ENCODE measurements at regions not wholly inside any gene's neighbourhood (a gene's known extent, or its start where the extent isn't known, plus 50 kb on each side); places are given as distances from the start of the nearest gene placed in this dataset.

DNA sequence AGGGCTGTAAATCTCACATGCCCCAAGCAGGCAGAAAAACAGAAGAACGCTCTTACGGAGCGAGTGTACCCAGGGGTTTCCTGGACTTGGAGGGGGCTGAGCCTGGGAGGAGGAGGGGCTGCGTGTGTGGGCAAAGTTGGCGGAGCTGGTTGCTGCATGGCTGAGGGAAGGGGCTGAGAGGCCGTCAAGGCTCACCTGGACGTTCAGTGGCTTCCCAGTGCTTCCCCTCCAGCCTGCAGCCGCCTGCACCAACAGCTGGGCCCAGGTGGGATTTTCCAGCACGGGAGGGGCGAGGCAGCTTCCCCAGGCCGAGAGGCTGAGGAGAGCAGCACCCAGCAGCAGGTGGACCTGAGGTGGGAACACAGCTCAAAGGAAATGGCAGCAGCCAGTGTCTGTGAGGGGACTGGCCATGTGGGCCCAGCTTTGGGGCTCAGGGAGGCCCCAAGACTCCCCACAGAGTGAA is 70.6 kb upstream of the CTDP1 start:
- CTCF ChIA-PET (ENCODE audit: unreplicated experiment) = no interaction called here
- DNase-seq (ENCODE audit: low spot score) = no peak
- Histone ChIP-seq H4K20me1 (ENCODE audit: insufficient read depth, low read length) (no peaks in the 10 kb centered on the region), H3K4me2 (ENCODE audit: low read length) (no peak overlapping the region), H3K79me2 (ENCODE audit: insufficient read depth, low read depth, low read length) (no peaks in the 10 kb centered on the region), H3K9me3 (ENCODE audit: low read length) (no peaks in the 10 kb centered on the region), H3K27ac (ENCODE audit: low read depth, low read length, poor library complexity, severe bottlenecking) (no peak overlapping the region), H3K9me2 (ENCODE audit: insufficient read depth, low read length) (no peaks in the 10 kb centered on the region), H3K36me3 (ENCODE audit: insufficient read depth, low read length) (no peaks in the 10 kb centered on the region), H3K4me3 (ENCODE audit: low read depth, low read length, poor library complexity, severe bottlenecking) (no peak overlapping the region), H3K4me1 (ENCODE audit: insufficient read depth, low read length, poor library complexity, severe bottlenecking) (no peaks in the 10 kb centered on the region), H2AFZ (ENCODE audit: low read length) (no peak overlapping the region)
- POLR2A ChIA-PET = no interaction called here
- intact Hi-C loops (cut with micrococcal nuclease; ENCODE audit: unreplicated experiment) = no loop called here
- TF ChIP-seq CTCF (conservative IDR thresholded peaks at IDR 0.05; ENCODE audit: low read length) (no peak), EZH2phosphoT487 (IDR thresholded peaks at IDR 0.05; ENCODE audit: borderline replicate concordance, low read depth, low read length) (no peak)
- no TSS peak for BruUV-seq (replicated peaks)

DNA sequence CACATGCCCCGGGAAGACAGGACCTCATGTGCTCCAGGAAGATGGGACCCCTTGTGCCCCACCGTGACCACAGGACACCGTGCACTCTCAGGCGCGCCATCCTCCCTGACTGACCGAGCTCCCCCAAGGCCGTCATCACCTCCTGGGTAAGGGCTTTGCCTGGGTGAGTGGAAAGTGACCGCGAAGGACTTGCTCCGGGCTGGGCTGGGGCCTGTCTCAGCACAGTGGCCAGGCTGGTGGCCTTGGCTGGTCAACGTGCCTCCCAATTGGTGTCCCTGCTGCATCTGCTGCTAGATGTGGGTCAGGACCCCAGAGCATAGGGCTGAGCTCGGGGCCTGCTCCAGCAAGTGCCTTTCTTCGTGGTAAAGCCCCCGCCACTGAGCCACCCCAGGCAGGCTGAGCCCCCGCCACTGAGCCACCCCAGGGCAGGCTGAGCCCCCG is 69.7 kb upstream of the CTDP1 start:
- no peaks in the 10 kb centered on the region for H3K4me1 ChIP-seq (ENCODE audit: insufficient read depth, low read length, poor library complexity, severe bottlenecking)
- H3K27ac ChIP-seq (ENCODE audit: low read depth, low read length, poor library complexity, severe bottlenecking) = no peak overlapping the region
- no peaks in the 10 kb centered on the region for H3K79me2 ChIP-seq (ENCODE audit: insufficient read depth, low read depth, low read length)
- CTCF ChIA-PET (ENCODE audit: unreplicated experiment) = no interaction called here
- DNase-seq (ENCODE audit: low spot score) = no peak
- TF ChIP-seq EZH2phosphoT487 (IDR thresholded peaks at IDR 0.05; ENCODE audit: borderline replicate concordance, low read depth, low read length) (no peak), CTCF (conservative IDR thresholded peaks at IDR 0.05; ENCODE audit: low read length) (no peak)
- H3K36me3 ChIP-seq (ENCODE audit: insufficient read depth, low read length) = no peaks in the 10 kb centered on the region
- H2AFZ ChIP-seq (ENCODE audit: low read length) = no peak overlapping the region
- no peak overlapping the region for H3K4me2 ChIP-seq (ENCODE audit: low read length)
- POLR2A ChIA-PET = no interaction called here
- BruUV-seq (replicated peaks) = no TSS peak
- intact Hi-C loops (cut with micrococcal nuclease; ENCODE audit: unreplicated experiment) = no loop called here
- H3K9me2 ChIP-seq (ENCODE audit: insufficient read depth, low read length) = no peaks in the 10 kb centered on the region
- H3K9me3 ChIP-seq (ENCODE audit: low read length) = no peaks in the 10 kb centered on the region
- H3K4me3 ChIP-seq (ENCODE audit: low read depth, low read length, poor library complexity, severe bottlenecking) = no peak overlapping the region
- H4K20me1 ChIP-seq (ENCODE audit: insufficient read depth, low read length) = no peaks in the 10 kb centered on the region

GRCh38 chr18:79610461-79611039 is 69.1 kb upstream of the CTDP1 start:
- Histone ChIP-seq H2AFZ (ENCODE audit: low read length) (no peak overlapping the region), H3K36me3 (ENCODE audit: insufficient read depth, low read length) (no peaks in the 10 kb centered on the region), H3K27ac (ENCODE audit: low read depth, low read length, poor library complexity, severe bottlenecking) (no peak overlapping the region), H3K79me2 (ENCODE audit: insufficient read depth, low read depth, low read length) (no peaks in the 10 kb centered on the region), H4K20me1 (ENCODE audit: insufficient read depth, low read length) (no peaks in the 10 kb centered on the region), H3K4me3 (ENCODE audit: low read depth, low read length, poor library complexity, severe bottlenecking) (no peak overlapping the region), H3K4me2 (ENCODE audit: low read length) (no peak overlapping the region), H3K4me1 (ENCODE audit: insufficient read depth, low read length, poor library complexity, severe bottlenecking) (no peaks in the 10 kb centered on the region), H3K9me3 (ENCODE audit: low read length) (no peaks in the 10 kb centered on the region), H3K9me2 (ENCODE audit: insufficient read depth, low read length) (no peaks in the 10 kb centered on the region)
- intact Hi-C loops (cut with micrococcal nuclease; ENCODE audit: unreplicated experiment) = no loop called here
- POLR2A ChIA-PET = no interaction called here
- CTCF ChIA-PET (ENCODE audit: unreplicated experiment) = no interaction called here
- no peak for TF ChIP-seq CTCF (conservative IDR thresholded peaks at IDR 0.05; ENCODE audit: low read length)
- TF ChIP-seq EZH2phosphoT487 (IDR thresholded peaks at IDR 0.05; ENCODE audit: borderline replicate concordance, low read depth, low read length) = no peak
- no peak for DNase-seq (ENCODE audit: low spot score)
- no TSS peak for BruUV-seq (replicated peaks)

Measured in OCI-LY7 (cell line).